ENCODE measurements at regions not wholly inside any gene's neighbourhood (a gene's known extent, or its start where the extent isn't known, plus 50 kb on each side); places are given as distances from the start of the nearest gene placed in this dataset.

DNA sequence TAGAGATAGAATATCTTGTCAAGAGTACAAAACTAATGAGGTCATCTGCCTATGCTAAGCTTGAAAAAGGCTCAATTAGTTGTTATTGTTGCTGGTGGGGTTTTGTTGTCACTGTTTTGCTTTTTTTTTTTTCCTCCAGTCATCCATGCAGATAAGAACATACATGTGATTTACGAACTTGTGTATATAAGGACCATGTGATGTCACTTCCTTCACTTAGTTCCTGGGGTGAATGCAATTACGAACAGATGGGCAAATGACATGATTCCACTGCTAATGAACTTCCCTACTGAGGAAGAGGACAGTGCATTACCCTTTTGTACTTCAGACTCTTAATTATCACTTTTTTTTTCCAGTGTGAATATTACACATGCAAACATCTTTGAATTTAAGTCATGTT lies 1175.3 kb upstream of the GJE1 start:
- H4K20me1 ChIP-seq (ENCODE audit: insufficient read depth, low read length), result no peaks in the 10 kb centered on the region
- TF ChIP-seq, protein P1, sequence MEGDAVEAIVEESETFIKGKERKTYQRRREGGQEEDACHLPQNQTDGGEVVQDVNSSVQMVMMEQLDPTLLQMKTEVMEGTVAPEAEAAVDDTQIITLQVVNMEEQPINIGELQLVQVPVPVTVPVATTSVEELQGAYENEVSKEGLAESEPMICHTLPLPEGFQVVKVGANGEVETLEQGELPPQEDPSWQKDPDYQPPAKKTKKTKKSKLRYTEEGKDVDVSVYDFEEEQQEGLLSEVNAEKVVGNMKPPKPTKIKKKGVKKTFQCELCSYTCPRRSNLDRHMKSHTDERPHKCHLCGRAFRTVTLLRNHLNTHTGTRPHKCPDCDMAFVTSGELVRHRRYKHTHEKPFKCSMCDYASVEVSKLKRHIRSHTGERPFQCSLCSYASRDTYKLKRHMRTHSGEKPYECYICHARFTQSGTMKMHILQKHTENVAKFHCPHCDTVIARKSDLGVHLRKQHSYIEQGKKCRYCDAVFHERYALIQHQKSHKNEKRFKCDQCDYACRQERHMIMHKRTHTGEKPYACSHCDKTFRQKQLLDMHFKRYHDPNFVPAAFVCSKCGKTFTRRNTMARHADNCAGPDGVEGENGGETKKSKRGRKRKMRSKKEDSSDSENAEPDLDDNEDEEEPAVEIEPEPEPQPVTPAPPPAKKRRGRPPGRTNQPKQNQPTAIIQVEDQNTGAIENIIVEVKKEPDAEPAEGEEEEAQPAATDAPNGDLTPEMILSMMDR (IDR thresholded peaks at IDR 0.05; ENCODE audit: extremely low read depth, low read depth, low read length), result no peak
- H3K4me2 ChIP-seq (ENCODE audit: insufficient read depth, low read length), result no peak overlapping the region
- H3K4me1 ChIP-seq (ENCODE audit: insufficient read depth, low read length), result peaks cover 5% of the 10 kb centered on the region
- H2AFZ ChIP-seq (ENCODE audit: low read length), result peak overlapping the region; percentile 47
- H3K9me3 ChIP-seq (ENCODE audit: low read depth, low read length), result no peaks in the 10 kb centered on the region
- DNase-seq (ENCODE audit: insufficient read length, low spot score, missing footprints), result no peak
- H3K36me3 ChIP-seq (ENCODE audit: insufficient read depth, low read length), result no peaks in the 10 kb centered on the region
- H3K27me3 ChIP-seq (ENCODE audit: insufficient read depth, low read length), result no peaks in the 10 kb centered on the region
- H3K27ac ChIP-seq (ENCODE audit: low read depth, low read length), result no peak overlapping the region
- H3K4me3 ChIP-seq (ENCODE audit: insufficient read depth, low read length), result no peak overlapping the region
- H3K79me2 ChIP-seq (ENCODE audit: insufficient read depth, low read length), result no peaks in the 10 kb centered on the region

DNA sequence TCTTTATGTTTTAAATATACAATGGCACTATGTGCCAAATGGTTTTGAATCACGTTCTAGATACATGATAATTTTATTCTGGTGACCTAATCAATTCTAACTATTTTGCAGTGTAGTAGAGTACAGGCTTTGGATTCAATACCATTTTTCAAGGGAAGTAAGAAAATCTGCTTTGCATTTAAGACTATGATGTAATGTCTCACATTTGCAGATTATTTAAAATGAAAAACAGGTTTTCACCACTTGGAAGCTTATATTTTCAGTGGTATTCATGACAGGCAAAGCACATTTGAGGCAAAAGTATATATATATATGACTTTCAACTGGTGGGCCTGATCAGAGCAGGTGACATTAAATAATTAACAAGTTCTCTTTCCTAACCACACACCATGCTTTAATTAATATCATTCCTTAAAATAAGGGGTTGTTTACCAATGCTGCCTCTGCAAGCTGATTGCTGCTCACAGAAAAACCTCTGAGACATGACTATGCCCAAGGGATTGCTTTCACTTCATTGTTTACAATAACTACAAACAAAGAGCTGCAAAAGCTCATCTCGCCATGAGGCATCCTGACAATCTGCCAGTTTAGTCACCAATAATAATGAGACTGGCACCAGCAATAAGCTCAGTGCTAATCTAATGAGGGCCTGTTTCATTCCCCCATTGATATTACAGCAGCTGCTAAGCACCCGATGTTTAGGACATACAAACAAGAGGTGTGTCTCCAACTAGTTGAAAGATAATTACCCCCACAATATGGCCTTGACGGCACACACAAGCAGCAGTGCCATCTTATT lies 1176.0 kb upstream of the GJE1 start:
- Histone ChIP-seq H3K79me2 (ENCODE audit: insufficient read depth, low read length) (no peaks in the 10 kb centered on the region), H3K4me2 (ENCODE audit: insufficient read depth, low read length) (no peak overlapping the region), H2AFZ (ENCODE audit: low read length) (peak overlapping the region; percentile 47)

DNA sequence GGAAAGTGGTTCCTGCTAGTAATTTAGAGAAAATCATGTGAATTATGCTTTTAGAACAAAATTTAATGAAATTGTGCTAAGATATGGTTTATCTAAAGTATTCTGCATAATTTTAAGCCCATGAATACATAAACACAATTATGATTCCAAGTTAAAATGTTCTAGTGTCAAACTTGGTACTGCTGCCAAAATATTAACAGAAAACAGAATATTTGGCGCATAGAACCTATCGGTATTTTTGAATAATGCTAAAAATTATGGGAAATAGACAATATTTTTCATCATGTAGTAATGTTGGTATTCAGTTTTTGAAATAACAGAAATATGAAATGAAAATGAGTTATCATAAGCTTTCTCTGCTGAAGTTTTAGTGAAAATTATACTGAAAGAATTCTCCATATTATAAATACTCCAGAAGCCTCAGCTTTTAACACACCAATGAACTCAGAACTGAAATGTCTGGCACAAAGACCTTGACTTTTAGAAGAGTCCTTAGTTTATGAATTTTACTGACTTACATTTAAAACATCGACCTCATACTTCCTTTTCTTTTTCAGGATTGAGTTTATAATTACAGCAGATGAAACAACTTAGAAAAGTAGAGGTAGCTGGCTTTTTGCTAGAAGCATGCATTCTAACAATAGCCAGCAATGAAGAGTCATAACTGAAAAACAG lies 1192.3 kb upstream of the GJE1 start:
- peaks cover 4% of the 10 kb centered on the region for H3K9me3 ChIP-seq (ENCODE audit: low read depth, low read length)
- no peaks in the 10 kb centered on the region for H3K79me2 ChIP-seq (ENCODE audit: insufficient read depth, low read length)
- no peak for DNase-seq (ENCODE audit: insufficient read length, low spot score, missing footprints)
- H3K4me1 ChIP-seq (ENCODE audit: insufficient read depth, low read length), result no peaks in the 10 kb centered on the region
- H4K20me1 ChIP-seq (ENCODE audit: insufficient read depth, low read length), result no peaks in the 10 kb centered on the region
- no peaks in the 10 kb centered on the region for H3K27me3 ChIP-seq (ENCODE audit: insufficient read depth, low read length)
- no peak overlapping the region for H3K4me3 ChIP-seq (ENCODE audit: insufficient read depth, low read length)
- H2AFZ ChIP-seq (ENCODE audit: low read length), result peak overlapping the region; percentile 38
- H3K4me2 ChIP-seq (ENCODE audit: insufficient read depth, low read length), result no peak overlapping the region
- no peaks in the 10 kb centered on the region for H3K36me3 ChIP-seq (ENCODE audit: insufficient read depth, low read length)
- H3K27ac ChIP-seq (ENCODE audit: low read depth, low read length), result no peak overlapping the region
- TF ChIP-seq, protein P1 (IDR thresholded peaks at IDR 0.05; ENCODE audit: extremely low read depth, low read depth, low read length), result no peak

More for the DNA sequence above, 1176.0 kb upstream of the GJE1 start:
- TF ChIP-seq, protein P1 (IDR thresholded peaks at IDR 0.05; ENCODE audit: extremely low read depth, low read depth, low read length), result no peak
- Histone ChIP-seq H4K20me1 (ENCODE audit: insufficient read depth, low read length) (no peaks in the 10 kb centered on the region), H3K27me3 (ENCODE audit: insufficient read depth, low read length) (no peaks in the 10 kb centered on the region), H3K4me1 (ENCODE audit: insufficient read depth, low read length) (peaks cover 5% of the 10 kb centered on the region), H3K9me3 (ENCODE audit: low read depth, low read length) (no peaks in the 10 kb centered on the region), H3K4me3 (ENCODE audit: insufficient read depth, low read length) (no peak overlapping the region), H3K36me3 (ENCODE audit: insufficient read depth, low read length) (no peaks in the 10 kb centered on the region), H3K27ac (ENCODE audit: low read depth, low read length) (no peak overlapping the region)
- DNase-seq (ENCODE audit: insufficient read length, low spot score, missing footprints), result no peak

DNA sequence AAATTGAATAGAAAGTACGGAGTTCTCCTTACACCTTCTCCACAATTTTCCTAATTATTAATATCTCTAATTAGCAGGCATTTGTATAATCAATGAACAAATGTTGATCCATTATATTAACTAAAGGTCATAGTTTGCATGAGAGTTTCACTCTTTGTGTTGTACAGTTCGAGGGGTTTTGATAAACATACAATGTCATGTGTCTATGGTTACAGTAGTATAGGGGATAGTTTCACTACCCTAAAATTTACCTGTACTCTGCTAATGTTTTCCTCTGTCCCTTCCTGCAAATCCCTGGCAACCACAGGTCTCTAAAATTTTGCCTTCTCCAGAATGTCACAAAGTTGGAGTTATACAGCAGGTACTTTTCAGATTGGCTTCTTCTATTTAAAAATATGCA lies 1199.8 kb upstream of the GJE1 start:
- H3K79me2 ChIP-seq (ENCODE audit: insufficient read depth, low read length), result no peaks in the 10 kb centered on the region
- DNase-seq (ENCODE audit: insufficient read length, low spot score, missing footprints), result peak; percentile 2
- no peaks in the 10 kb centered on the region for H3K4me1 ChIP-seq (ENCODE audit: insufficient read depth, low read length)
- no peaks in the 10 kb centered on the region for H3K27me3 ChIP-seq (ENCODE audit: insufficient read depth, low read length)
- H3K27ac ChIP-seq (ENCODE audit: low read depth, low read length), result no peak overlapping the region
- no peaks in the 10 kb centered on the region for H3K36me3 ChIP-seq (ENCODE audit: insufficient read depth, low read length)
- no peak overlapping the region for H3K4me3 ChIP-seq (ENCODE audit: insufficient read depth, low read length)
- no peak overlapping the region for H2AFZ ChIP-seq (ENCODE audit: low read length)
- no peak overlapping the region for H3K4me2 ChIP-seq (ENCODE audit: insufficient read depth, low read length)
- no peaks in the 10 kb centered on the region for H4K20me1 ChIP-seq (ENCODE audit: insufficient read depth, low read length)
- no peaks in the 10 kb centered on the region for H3K9me3 ChIP-seq (ENCODE audit: low read depth, low read length)
- TF ChIP-seq, protein P1 (IDR thresholded peaks at IDR 0.05; ENCODE audit: extremely low read depth, low read depth, low read length), result no peak
